Fibroblast of mammary gland (primary cell): ENCODE measurements at regions not wholly inside any gene's neighbourhood (a gene's known extent, or its start where the extent isn't known, plus 50 kb on each side); places are given as distances from the start of the nearest gene placed in this dataset.

Experiments
- DNase-seq: peaks from one replicate; pipeline ENCODE4 v3.0.0-alpha.2; 2010; ENCODE audit warnings: low read depth
- H3K4me3 ChIP-seq: 2 replicates; pipeline ENCODE4 v1.5.1; 2011; ENCODE audit warnings: low read depth, mild to moderate bottlenecking, low read length, moderate library complexity; ENCODE audit not compliant: control insufficient read depth
- TF ChIP-seq, protein P1 (sequence below): conservative IDR thresholded peaks from 2 replicates; pipeline ENCODE4 v1.5.1; 2011; ENCODE audit warnings: low read depth, low read length, inconsistent platforms; ENCODE audit not compliant: control insufficient read depth, insufficient read depth

DNA sequence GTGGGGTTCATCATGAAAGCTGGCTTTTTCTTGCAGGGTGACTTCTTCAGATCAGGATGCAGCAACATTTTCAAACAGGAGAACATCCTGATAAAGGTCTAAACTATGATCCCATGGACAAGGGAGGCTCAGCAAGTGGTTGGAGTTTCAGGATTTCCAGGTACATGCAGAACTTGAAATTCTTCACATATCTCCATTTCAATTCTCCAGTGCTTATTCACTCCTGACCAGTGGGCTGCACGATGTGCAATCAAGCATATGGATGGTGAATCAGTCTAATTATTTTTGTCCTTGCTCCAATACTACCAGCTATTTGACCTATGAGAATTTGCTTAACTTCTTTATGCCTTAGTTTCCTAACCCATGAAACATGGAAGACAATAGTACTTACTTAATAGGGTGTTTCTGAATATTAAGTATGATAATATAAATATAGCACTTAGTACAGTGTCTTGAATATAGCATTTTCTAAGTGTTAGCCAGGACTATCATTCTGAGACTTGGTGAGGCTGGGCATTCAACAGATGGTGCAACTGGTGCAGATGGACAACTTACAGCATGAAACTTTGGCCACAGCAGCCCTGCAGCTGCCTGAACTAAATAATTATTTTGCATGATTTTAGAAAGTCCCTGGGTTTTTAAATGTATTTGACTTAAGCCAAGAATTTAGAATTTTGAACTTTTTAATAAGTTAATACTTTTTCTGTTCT, 92.4 kb downstream of the HPGD start:
- peak; percentile 31 for DNase-seq
- TF ChIP-seq, protein P1, sequence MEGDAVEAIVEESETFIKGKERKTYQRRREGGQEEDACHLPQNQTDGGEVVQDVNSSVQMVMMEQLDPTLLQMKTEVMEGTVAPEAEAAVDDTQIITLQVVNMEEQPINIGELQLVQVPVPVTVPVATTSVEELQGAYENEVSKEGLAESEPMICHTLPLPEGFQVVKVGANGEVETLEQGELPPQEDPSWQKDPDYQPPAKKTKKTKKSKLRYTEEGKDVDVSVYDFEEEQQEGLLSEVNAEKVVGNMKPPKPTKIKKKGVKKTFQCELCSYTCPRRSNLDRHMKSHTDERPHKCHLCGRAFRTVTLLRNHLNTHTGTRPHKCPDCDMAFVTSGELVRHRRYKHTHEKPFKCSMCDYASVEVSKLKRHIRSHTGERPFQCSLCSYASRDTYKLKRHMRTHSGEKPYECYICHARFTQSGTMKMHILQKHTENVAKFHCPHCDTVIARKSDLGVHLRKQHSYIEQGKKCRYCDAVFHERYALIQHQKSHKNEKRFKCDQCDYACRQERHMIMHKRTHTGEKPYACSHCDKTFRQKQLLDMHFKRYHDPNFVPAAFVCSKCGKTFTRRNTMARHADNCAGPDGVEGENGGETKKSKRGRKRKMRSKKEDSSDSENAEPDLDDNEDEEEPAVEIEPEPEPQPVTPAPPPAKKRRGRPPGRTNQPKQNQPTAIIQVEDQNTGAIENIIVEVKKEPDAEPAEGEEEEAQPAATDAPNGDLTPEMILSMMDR, result no peak
- no peak overlapping the region for H3K4me3 ChIP-seq

DNA sequence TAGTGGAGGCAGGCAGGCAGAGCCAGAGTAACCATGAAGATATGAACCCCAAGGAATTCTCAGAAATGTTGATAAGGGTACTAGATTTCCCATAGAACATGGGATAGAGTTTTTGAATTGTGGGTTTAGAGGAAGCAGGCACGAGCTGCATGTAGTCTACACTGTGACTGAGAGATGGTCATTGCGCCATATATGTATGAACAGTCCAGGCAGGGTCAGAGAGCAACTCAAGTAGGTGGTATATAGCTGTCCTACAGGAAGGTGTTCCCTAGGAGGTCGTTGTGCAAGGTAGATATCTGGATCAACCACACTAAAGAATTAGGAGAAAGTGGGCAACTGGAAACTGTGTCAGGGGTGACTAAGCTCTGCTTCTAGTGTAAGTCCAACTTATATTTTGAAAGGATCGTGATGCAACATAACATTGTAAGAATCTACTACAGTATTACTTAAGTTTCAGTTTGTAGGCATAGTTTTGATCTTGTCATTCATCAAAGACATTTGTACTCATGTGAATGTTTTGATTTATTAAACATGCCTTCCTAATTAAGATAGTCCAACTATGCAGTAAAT, 94.6 kb downstream of the HPGD start:
- peak; percentile 30 for DNase-seq
- TF ChIP-seq, protein P1, result no peak

DNA sequence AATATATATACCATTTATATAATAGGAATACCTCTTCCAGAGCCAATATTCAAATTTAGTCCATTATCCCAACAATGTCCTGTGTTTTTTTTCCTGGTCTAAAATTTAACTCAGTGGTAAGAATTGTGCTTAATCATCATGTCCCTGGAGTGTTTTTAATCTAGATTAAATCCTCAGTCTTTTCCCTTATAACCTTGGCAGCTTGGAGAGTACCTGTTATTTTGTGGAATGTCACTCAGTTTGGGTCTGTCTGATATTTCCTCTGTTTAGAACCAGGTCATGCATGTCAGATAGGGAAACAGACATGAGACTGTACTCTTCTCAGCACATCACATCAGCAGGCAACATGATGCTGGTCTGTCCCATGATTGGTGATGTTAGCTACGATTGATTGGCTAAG, 96.6 kb downstream of the HPGD start:
- no peak for DNase-seq
- H3K4me3 ChIP-seq, result no peak overlapping the region
- TF ChIP-seq, protein P1, result no peak

More for the DNA sequence above, 94.6 kb downstream of the HPGD start:
- no peak overlapping the region for H3K4me3 ChIP-seq

DNA sequence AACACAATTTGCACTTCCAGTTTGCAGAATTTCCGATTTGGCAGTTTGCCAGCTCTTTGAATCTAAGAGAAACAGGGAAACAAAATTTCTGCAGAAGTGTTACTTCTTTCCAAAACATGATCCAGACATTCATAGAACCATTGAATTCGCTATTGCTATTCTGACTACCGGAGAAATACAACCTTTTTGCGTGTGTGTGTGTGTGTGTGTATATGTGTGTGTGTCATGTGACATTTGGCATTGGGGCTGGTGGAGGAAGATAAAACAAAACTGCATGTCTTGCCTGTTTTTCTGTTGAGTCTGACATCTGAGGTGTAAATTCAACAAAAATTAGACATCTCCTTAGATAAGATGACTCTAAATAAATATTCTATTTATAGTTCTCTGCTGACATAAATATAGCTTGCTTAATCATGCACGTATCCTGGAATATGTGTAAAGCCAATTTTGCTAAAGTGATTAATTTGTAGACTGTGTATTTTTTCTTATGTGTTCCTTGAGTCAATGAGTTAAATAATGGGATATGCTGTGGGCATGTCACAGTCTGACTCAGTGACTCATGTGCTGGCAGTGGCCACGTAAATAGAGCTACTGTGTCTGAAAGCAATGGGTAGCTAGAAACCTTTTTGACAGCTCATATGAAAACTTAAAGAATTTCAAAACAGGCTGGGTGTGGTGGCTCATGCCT, 98.9 kb downstream of the HPGD start:
- DNase-seq, result peak; percentile 89
- TF ChIP-seq, protein P1, result no peak
- no peak overlapping the region for H3K4me3 ChIP-seq

DNA sequence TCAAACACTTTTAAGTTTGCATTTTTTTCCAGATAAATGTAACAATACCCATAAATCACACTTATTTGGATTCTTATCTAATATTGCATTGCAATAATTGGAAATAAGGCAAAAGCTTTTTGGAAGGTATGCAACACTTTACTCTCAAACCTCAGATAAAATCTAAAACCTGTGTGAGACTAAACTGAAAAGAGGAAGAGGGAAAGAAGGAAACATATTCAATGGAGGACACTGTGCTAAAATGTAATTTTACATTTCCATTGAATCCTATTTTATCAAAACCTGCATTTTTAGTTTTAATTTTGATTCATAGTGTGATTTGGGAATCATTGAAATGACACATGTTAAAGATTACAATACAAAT, 99.4 kb downstream of the HPGD start:
- DNase-seq, result no peak
- H3K4me3 ChIP-seq, result no peak overlapping the region
- TF ChIP-seq, protein P1, result no peak

DNA sequence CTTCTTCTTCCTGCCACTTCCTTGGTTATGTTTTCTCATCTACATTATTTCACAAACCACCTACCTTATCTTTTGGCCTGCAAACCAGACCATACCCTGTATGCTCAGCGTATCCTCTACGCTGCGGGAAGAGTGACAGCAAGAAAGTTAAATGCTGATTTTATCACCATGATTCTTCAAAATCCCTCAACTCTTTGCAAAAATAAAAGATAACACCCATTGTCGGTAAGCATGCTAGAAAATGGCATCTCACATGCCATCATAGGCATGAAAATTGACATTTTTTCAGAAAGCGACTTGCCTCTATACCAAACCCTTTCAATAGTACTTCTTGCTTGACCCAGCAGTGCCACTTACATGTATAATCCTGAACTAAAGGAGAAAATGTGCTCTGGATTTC, 102.0 kb downstream of the HPGD start:
- TF ChIP-seq, protein P1, result no peak
- DNase-seq, result no peak

More for the DNA sequence above, 102.0 kb downstream of the HPGD start:
- H3K4me3 ChIP-seq, result no peak overlapping the region
